Chondrocyte (in vitro differentiated cells): ENCODE measurements at regions not wholly inside any gene's neighbourhood (a gene's known extent, or its start where the extent isn't known, plus 50 kb on each side); places are given as distances from the start of the nearest gene placed in this dataset.

ENCODE experiments used
- DNase-seq: peaks from one replicate; pipeline ENCODE4 v3.0.0; 2021; ENCODE audit warnings: mixed read lengths, low spot score
- H3K27ac Mint-ChIP-seq: one replicate; pipeline ENCODE4 v1.8.0; 2021; ENCODE audit warnings: mild to moderate bottlenecking, moderate library complexity, mixed read lengths; ENCODE audit not compliant: unreplicated experiment
- H3K27me3 Mint-ChIP-seq: 2 replicates; pipeline ENCODE4 v1.8.0; 2021; ENCODE audit warnings: low read depth, mixed read lengths
- H3K36me3 Mint-ChIP-seq: 2 replicates; pipeline ENCODE4 v1.8.0; 2021; ENCODE audit warnings: low read depth, mixed read lengths
- H3K4me1 Mint-ChIP-seq: 2 replicates; pipeline ENCODE4 v1.8.0; 2021; ENCODE audit warnings: low read depth, mild to moderate bottlenecking, mixed read lengths
- H3K4me3 Mint-ChIP-seq: one replicate; pipeline ENCODE4 v1.8.0; 2021; ENCODE audit warnings: mild to moderate bottlenecking, moderate library complexity, mixed read lengths; ENCODE audit not compliant: unreplicated experiment
- H3K9me3 Mint-ChIP-seq: 2 replicates; pipeline ENCODE4 v1.8.0; 2021; ENCODE audit warnings: low read depth, mixed read lengths
- CTCF ChIP-seq: fragments of 200-600 bp; sonication (generic); IDR thresholded peaks from 2 replicates; pipeline ENCODE4 v1.5.0; 2021; ENCODE audit warnings: antibody characterized with exemption, mild to moderate bottlenecking, moderate library complexity

- H3K4me3 Mint-ChIP-seq, result no peak overlapping the region
- H3K9me3 Mint-ChIP-seq, result no peaks in the 10 kb centered on the region
- H3K36me3 Mint-ChIP-seq, result no peaks in the 10 kb centered on the region
- no peaks in the 10 kb centered on the region for H3K27me3 Mint-ChIP-seq
- H3K27ac Mint-ChIP-seq, result no peak overlapping the region
- DNase-seq, result no peak
- H3K4me1 Mint-ChIP-seq, result peaks cover 8% of the 10 kb centered on the region
- no peak for TF ChIP-seq CTCF
These were observed 333.1 kb downstream of the KCNRG start for GRCh38 chr13:50348371-50348770.

GRCh38 chr13:50352720-50353480 lies 337.7 kb downstream of the KCNRG start:
- H3K9me3 Mint-ChIP-seq, result no peaks in the 10 kb centered on the region
- peaks cover 33% of the 10 kb centered on the region for H3K4me1 Mint-ChIP-seq
- no peak overlapping the region for H3K4me3 Mint-ChIP-seq
- H3K27ac Mint-ChIP-seq, result peak overlapping the region; percentile 17
- DNase-seq, result no peak
- no peaks in the 10 kb centered on the region for H3K27me3 Mint-ChIP-seq
- TF ChIP-seq CTCF, result no peak
- H3K36me3 Mint-ChIP-seq, result no peaks in the 10 kb centered on the region

GRCh38 chr13:50353651-50354415 lies 338.6 kb downstream of the KCNRG start:
- DNase-seq, result no peak
- Mint-ChIP-seq H3K4me1 (peaks cover 42% of the 10 kb centered on the region), H3K27me3 (no peaks in the 10 kb centered on the region), H3K36me3 (no peaks in the 10 kb centered on the region), H3K27ac (no peak overlapping the region), H3K9me3 (no peaks in the 10 kb centered on the region), H3K4me3 (no peak overlapping the region)
- TF ChIP-seq CTCF, result no peak

GRCh38 chr13:50355797-50356196 lies 340.6 kb downstream of the KCNRG start:
- Mint-ChIP-seq H3K4me1 (peaks cover 42% of the 10 kb centered on the region), H3K27ac (no peak overlapping the region), H3K9me3 (no peaks in the 10 kb centered on the region), H3K36me3 (no peaks in the 10 kb centered on the region), H3K4me3 (no peak overlapping the region), H3K27me3 (no peaks in the 10 kb centered on the region)
- DNase-seq, result no peak
- TF ChIP-seq CTCF, result no peak

GRCh38 chr13:50357136-50357535 lies 341.9 kb downstream of the KCNRG start:
- DNase-seq, result no peak
- Mint-ChIP-seq H3K27ac (peak overlapping the region; percentile 93), H3K4me3 (no peak overlapping the region), H3K9me3 (no peaks in the 10 kb centered on the region), H3K36me3 (no peaks in the 10 kb centered on the region), H3K4me1 (peaks cover 42% of the 10 kb centered on the region), H3K27me3 (no peaks in the 10 kb centered on the region)
- TF ChIP-seq CTCF, result no peak
